ENCODE measurements at regions not wholly inside any gene's neighbourhood (a gene's known extent, or its start where the extent isn't known, plus 50 kb on each side); places are given as distances from the start of the nearest gene placed in this dataset.
"Not testable (repeated sequence)": the region's sequence is repeated elsewhere in the genome, so short reads cannot be mapped to it uniquely, and the experiment has no call there.

DNA sequence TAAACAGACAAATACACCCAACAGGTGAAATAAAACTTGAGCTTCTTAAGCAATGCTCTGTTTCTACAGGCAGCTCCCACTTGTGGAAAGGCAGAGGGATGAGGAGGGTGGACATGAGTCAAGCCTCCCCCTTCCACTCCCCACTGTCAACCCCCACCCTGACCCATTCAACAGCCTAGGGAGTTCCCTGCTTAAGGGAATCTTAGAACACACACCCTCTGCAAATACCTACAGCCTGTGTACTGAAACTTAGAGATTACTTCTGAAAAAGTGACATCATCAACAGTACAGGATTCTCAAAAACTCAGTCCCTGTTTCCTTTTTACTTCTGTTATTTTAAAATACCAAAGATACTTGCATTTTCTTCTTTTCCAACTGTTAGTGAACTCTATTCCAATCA lies 345.4 kb downstream of the SOX9 start:
- H3K36me3 Mint-ChIP-seq: no peaks in the 10 kb centered on the region
- H3K9me3 Mint-ChIP-seq (ENCODE audit: low read depth): no peaks in the 10 kb centered on the region
- no peaks in the 10 kb centered on the region for H3K4me1 Mint-ChIP-seq
- H3K4me3 Mint-ChIP-seq: no peak overlapping the region
- ATAC-seq (no peak), DNase-seq (no peak)
- H3K27me3 Mint-ChIP-seq: no peaks in the 10 kb centered on the region
- CTCF ChIA-PET: interaction anchor here (1.3 kb wide), 1 partner anchor 14 kb away, joined by 3 read pairs; no protein-coding TSS in a partner anchor
- H3K27ac Mint-ChIP-seq: no peak overlapping the region

DNA sequence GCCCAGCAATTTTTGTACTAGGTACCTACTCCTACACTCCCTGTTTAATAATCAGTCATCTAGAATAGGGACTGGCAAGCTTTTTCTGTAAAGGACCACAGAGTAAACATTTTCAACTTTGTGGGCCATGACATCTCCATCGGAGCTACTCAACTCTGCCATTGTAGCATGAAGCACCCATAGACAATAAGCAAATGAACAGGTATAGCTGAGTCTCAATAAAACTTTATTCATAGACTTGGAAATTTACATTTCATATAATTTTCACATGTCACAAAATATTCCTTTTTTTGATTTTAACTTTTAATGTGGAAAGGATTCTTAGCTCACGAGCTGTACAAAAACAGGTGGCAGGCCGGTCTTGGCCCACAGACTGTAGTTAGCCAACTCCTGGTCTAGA lies 345.8 kb downstream of the SOX9 start:
- no peak overlapping the region for H3K4me3 Mint-ChIP-seq
- no peaks in the 10 kb centered on the region for H3K36me3 Mint-ChIP-seq
- ATAC-seq (no peak), DNase-seq (no peak)
- no peaks in the 10 kb centered on the region for H3K27me3 Mint-ChIP-seq
- CTCF ChIA-PET: interaction anchor here (1.3 kb wide), 1 partner anchor 14 kb away, joined by 3 read pairs; no protein-coding TSS in a partner anchor
- no peak overlapping the region for H3K27ac Mint-ChIP-seq
- no peaks in the 10 kb centered on the region for H3K4me1 Mint-ChIP-seq
- no peaks in the 10 kb centered on the region for H3K9me3 Mint-ChIP-seq (ENCODE audit: low read depth)

DNA sequence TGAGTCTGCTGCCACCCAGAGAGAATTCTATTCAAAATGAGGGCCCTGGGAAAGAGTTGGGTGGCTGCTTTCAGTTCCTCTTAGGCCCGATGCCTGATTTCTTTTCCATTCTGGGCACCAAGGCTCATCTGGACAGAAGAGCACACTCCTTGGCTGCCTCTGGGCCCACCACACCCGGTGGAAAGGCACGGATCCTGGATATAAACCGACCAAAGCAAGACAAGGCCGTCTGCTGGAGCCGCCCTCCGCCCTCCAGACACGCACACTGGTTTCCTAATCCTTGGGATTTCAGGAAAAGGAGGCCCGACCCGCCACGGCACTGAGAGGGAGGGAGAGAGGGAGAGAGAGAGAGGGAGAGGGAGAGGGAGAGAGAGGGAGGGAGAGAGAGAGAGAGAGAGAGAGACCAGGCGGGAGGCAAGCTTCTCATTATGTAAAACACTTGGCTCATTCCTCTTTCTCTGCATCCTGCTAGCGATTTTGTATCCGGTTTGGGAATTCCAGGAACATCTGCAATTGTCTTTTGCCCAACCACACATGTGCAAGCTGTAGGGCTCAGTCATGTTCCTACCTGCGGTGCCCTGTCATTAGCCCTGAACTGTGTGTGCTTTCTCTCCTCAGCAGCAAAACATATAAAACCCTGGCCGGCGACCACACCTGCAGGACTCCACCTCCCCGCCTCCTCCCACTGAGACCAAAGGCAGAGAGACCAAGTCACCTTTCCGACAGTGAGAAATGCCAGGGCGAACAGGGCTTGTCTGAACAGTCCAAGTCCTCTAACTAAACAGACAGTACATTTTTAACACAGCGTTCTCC lies 347.2 kb downstream of the SOX9 start:
- H3K36me3 Mint-ChIP-seq: no peaks in the 10 kb centered on the region
- H3K4me1 Mint-ChIP-seq: no peaks in the 10 kb centered on the region
- ATAC-seq (no peak), DNase-seq (no peak)
- H3K27ac Mint-ChIP-seq: no peak overlapping the region
- H3K9me3 Mint-ChIP-seq (ENCODE audit: low read depth): no peaks in the 10 kb centered on the region
- CTCF ChIA-PET: no interaction called here
- no peak overlapping the region for H3K4me3 Mint-ChIP-seq
- no peaks in the 10 kb centered on the region for H3K27me3 Mint-ChIP-seq

DNA sequence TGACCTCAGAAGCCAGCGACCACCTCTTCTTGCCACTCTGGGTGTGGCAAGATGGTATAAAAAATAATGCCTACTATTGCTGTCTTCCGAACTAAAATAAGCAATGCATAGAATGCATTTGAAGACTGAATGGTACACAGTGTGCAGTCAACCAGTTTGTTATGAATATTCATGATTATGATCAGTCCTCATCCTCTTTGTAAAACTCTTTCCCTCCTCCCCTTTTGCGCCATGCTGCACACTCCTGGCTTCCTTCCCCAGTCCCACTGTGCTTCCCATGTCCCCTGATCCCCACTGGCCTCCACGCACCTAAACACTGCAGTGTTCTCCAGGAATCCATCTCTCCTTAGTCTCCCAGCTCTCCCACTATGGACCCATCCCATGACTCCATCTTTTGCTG lies 348.0 kb downstream of the SOX9 start:
- H3K27ac Mint-ChIP-seq: no peak overlapping the region
- no peaks in the 10 kb centered on the region for H3K9me3 Mint-ChIP-seq (ENCODE audit: low read depth)
- CTCF ChIA-PET: no interaction called here
- no peak overlapping the region for H3K4me3 Mint-ChIP-seq
- no peaks in the 10 kb centered on the region for H3K4me1 Mint-ChIP-seq
- no peak for DNase-seq
- ATAC-seq: no peak
- no peaks in the 10 kb centered on the region for H3K36me3 Mint-ChIP-seq
- H3K27me3 Mint-ChIP-seq: no peaks in the 10 kb centered on the region

DNA sequence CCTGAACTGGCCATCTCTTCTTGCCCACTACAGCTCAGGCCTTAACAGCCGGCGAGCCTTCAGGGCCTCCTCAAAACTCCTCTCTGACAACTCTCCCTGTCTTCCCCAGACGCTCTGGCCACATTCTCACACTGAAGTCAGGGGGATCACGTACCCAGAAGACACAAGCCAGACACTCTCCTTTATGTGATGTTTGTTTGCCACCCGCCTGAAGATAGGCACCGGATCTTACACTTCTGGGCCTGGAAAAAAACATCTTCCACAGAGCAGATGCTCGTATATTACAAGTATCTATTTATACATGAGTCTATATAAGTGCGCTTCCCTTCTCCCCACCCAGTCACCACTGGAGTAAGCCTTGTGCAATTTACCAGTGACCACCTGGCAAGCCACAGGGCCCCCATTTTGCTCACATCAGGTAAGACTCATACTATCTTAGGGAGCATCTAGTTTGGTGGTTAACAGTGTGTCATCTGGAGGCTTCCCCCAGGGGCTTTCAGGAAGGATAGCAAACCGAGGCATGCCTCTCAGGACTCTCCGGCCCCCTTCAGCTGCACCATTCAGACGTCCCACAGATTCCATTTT lies 349.4 kb downstream of the SOX9 start:
- no peaks in the 10 kb centered on the region for H3K36me3 Mint-ChIP-seq
- H3K27me3 Mint-ChIP-seq: no peaks in the 10 kb centered on the region
- no peaks in the 10 kb centered on the region for H3K4me1 Mint-ChIP-seq
- no peak overlapping the region for H3K4me3 Mint-ChIP-seq
- no peaks in the 10 kb centered on the region for H3K9me3 Mint-ChIP-seq (ENCODE audit: low read depth)
- DNase-seq (no peak), ATAC-seq (no peak)
- no peak overlapping the region for H3K27ac Mint-ChIP-seq
- CTCF ChIA-PET: no interaction called here

DNA sequence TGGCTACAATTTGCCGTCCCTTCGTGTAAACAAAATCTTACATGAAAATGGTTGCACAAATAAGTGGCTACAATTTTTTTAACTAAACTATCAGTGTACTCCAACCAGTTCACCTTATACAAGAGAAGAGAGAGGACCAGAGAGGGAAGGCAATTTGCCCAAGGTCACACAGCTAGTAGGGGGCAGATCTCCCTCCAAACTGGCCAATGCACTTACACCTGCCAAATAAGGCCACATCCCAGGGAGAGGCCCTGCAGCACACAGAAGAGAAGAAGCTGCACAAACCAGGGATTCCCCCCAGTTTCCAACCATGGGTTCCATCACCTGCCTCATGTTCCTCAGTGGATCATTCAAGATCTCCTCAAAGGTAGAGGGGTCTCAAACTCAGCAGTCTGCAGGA lies 349.9 kb downstream of the SOX9 start:
- no peak overlapping the region for H3K27ac Mint-ChIP-seq
- no peak overlapping the region for H3K4me3 Mint-ChIP-seq
- no peak for DNase-seq
- ATAC-seq: no peak
- CTCF ChIA-PET: interaction anchor here (0.7 kb wide), 1 partner anchor 492 kb away, joined by 5 read pairs; no protein-coding TSS in a partner anchor
- no peaks in the 10 kb centered on the region for H3K9me3 Mint-ChIP-seq (ENCODE audit: low read depth)
- H3K36me3 Mint-ChIP-seq: no peaks in the 10 kb centered on the region
- no peaks in the 10 kb centered on the region for H3K27me3 Mint-ChIP-seq
- no peaks in the 10 kb centered on the region for H3K4me1 Mint-ChIP-seq

DNA sequence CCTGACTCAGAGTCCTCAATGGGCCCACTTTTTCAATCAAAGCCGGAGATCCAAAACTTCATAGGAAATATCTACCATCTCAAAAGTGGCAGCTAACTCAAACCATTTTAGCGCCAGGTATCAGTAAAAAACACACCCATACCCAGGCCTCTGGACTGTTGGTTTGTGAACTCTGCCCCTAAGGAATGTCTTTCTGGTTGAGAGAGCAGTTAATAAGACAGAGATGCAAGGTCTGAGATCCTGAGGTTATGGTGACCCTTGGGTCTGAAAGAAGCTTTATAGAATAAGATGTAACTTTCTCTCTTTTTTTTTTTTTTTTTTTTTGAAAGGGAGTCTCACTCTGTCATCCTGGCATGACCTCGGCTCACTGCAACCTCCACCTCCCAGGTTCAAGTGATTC lies 350.5 kb downstream of the SOX9 start:
- H3K9me3 Mint-ChIP-seq (ENCODE audit: low read depth): no peaks in the 10 kb centered on the region
- H3K4me3 Mint-ChIP-seq: no peak overlapping the region

DNA sequence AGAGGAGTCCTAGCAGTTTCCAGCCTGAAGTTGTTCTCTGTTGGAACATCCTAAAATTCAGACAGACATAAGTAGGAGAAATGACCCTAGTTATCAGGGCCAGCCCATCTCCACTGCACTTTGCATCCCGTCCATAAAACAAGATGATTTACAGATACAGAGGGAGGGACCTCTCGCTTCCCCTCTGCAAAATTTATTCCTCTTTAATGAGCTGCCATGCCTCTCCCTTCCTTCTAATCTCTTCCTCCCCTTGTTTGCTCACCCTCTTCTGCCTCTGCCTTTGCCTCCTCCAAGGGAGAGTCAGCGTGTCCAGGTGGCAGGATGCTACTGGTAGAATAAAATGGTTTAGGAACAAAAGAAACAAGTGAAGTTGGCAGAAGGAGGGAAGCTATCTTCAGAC lies 351.3 kb downstream of the SOX9 start:
- no peak overlapping the region for H3K4me3 Mint-ChIP-seq
- CTCF ChIA-PET: no interaction called here
- H3K27me3 Mint-ChIP-seq: no peaks in the 10 kb centered on the region
- no peaks in the 10 kb centered on the region for H3K36me3 Mint-ChIP-seq
- H3K4me1 Mint-ChIP-seq: no peaks in the 10 kb centered on the region
- ATAC-seq (no peak), DNase-seq (no peak)
- H3K9me3 Mint-ChIP-seq (ENCODE audit: low read depth): no peaks in the 10 kb centered on the region
- no peak overlapping the region for H3K27ac Mint-ChIP-seq

More for the DNA sequence above, 350.5 kb downstream of the SOX9 start:
- no peak overlapping the region for H3K27ac Mint-ChIP-seq
- DNase-seq (no peak), ATAC-seq (no peak)
- H3K36me3 Mint-ChIP-seq: no peaks in the 10 kb centered on the region
- no peaks in the 10 kb centered on the region for H3K27me3 Mint-ChIP-seq
- no peaks in the 10 kb centered on the region for H3K4me1 Mint-ChIP-seq
- CTCF ChIA-PET: interaction anchor here (0.7 kb wide), 1 partner anchor 491 kb away, joined by 5 read pairs; no protein-coding TSS in a partner anchor

DNA sequence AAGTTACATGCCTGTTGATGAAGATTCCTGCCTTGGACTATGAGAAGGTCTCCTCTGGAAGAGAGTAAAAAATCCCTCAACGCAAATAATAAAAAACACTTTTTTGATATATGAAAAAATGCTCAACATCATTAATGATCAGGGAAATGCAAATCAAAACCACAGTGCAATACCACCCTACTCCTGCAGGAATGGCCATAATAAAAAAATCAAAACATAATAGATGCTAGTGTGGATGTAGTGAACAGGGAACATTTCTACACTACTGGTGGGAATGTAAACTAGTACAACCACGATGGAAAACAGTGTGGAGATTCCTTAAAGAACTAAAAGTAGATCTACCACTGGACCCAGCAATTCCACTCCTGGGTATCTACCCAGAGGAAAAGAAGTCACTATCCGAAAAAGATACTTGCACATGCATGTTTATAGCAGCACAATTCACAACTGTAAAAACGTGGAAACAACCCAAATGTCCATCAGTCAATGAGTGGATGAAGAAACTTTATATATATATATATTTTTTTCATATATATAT lies 352.1 kb downstream of the SOX9 start:
- H3K4me1 Mint-ChIP-seq; CTCF ChIA-PET; H3K4me3 Mint-ChIP-seq; ATAC-seq; H3K9me3 Mint-ChIP-seq (ENCODE audit: low read depth); H3K27me3 Mint-ChIP-seq; DNase-seq; H3K27ac Mint-ChIP-seq; H3K36me3 Mint-ChIP-seq: not testable (repeated sequence)

DNA sequence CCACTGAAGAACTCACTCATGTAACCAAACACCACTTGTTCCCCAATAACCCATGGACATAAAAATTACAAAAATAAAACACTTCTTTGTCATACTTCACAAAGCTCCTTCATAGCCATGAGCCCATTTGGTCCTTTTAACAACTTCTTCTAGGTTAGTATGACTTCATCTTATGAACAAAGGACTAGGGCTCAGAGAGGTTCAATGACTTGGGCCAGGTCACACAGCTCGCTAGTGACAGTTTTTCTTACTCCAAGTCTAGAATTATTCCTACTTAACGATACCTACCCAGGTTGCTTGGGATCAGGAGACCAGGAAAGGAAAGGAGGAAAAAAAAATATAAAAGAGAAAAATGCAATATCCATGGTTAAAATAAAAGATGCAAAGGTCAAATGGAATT lies 353.4 kb downstream of the SOX9 start:
- H3K27me3 Mint-ChIP-seq: no peaks in the 10 kb centered on the region

DNA sequence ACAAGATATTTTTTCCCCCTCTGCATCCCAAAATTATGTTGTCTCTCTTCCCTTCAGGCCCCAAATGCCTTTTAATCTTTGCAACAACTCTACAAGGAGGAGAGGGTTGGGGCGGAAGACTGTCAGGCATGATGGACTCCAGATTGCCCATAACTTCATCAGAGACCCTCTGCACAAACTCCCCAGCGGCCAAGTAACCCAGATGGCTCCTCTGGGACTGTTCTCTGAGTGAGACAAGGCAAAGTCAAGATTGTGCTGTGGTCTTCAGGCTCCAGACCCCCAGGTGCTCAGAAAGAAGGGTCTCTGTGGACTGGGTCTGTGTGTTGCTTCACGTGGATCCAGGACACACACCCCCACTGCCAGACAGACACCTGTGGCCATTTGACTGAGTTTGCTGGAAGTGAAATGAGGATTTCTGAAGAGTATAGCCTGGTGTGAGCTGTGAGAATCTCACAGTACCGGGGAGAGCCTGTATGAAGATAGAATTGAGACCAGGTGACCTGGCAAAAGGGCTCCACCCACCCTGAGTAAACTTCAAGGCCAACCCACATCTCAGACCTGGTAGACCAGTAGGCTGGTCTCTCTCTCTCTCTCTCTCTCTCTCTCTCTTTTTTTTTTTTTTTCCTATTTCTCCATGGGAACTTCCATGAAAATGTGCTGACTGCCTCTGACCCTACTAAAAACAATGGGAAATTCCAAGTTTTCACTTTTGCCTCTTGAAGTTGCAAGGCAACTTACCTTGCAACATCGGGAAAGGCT lies 354.1 kb downstream of the SOX9 start:
- H3K27ac Mint-ChIP-seq: no peak overlapping the region
- DNase-seq: no peak
- no peaks in the 10 kb centered on the region for H3K4me1 Mint-ChIP-seq
- no peaks in the 10 kb centered on the region for H3K9me3 Mint-ChIP-seq (ENCODE audit: low read depth)
- H3K36me3 Mint-ChIP-seq: no peaks in the 10 kb centered on the region
- ATAC-seq: no peak
- H3K27me3 Mint-ChIP-seq: no peaks in the 10 kb centered on the region
- H3K4me3 Mint-ChIP-seq: no peak overlapping the region
- CTCF ChIA-PET: no interaction called here

More for the DNA sequence above, 353.4 kb downstream of the SOX9 start:
- H3K4me1 Mint-ChIP-seq: no peaks in the 10 kb centered on the region
- H3K36me3 Mint-ChIP-seq: no peaks in the 10 kb centered on the region
- no peak for ATAC-seq
- H3K27ac Mint-ChIP-seq: no peak overlapping the region
- CTCF ChIA-PET: no interaction called here
- no peaks in the 10 kb centered on the region for H3K9me3 Mint-ChIP-seq (ENCODE audit: low read depth)
- no peak overlapping the region for H3K4me3 Mint-ChIP-seq
- DNase-seq: no peak

DNA sequence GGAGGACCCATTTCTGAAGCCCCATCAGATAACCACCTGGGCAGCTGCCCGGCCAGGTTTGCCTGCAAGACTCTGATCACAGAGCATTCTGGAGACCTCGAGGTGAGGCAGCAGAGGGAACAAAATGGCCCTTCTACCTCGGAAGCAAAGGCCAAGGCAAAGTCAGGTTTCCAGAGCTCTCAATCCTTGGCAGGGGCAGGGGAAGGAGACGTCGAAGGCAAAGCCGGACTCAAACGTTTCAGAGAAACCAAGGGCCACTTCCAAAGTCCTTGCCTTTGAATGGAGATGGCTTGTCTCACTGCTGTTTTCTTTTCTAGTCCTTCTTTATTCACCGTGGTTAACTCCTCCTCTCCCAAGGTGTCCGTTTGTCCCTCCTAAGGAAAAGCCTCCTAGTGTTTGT lies 355.3 kb downstream of the SOX9 start:
- Mint-ChIP-seq H3K27ac (no peak overlapping the region), H3K4me1 (no peaks in the 10 kb centered on the region), H3K27me3 (no peaks in the 10 kb centered on the region), H3K4me3 (no peak overlapping the region), H3K9me3 (ENCODE audit: low read depth) (no peaks in the 10 kb centered on the region), H3K36me3 (no peaks in the 10 kb centered on the region)
- CTCF ChIA-PET: no interaction called here
- DNase-seq (no peak), ATAC-seq (no peak)

DNA sequence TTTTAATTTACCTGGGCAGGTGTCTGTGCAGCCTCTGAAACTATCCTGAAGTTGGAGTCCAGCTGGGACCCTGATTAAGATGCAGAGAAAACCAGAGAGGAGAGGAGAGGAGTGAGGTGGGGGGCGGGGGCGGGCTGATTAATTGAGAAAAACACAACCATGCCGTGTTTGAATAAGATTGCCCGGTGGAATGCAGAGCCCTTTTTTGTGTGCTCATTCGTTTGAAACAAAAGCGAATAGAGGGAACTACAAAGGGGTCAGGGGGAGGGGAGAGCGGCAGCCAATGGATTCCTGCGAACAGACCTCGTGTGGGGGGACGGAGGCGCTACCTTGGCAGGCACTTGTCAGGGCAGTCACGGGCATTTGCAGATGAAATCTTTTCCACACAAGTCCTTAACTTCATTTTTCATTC lies 355.8 kb downstream of the SOX9 start:
- H3K4me3 Mint-ChIP-seq: no peak overlapping the region
- DNase-seq (no peak), ATAC-seq (no peak)
- H3K36me3 Mint-ChIP-seq: no peaks in the 10 kb centered on the region
- no peaks in the 10 kb centered on the region for H3K27me3 Mint-ChIP-seq
- H3K4me1 Mint-ChIP-seq: no peaks in the 10 kb centered on the region
- no peak overlapping the region for H3K27ac Mint-ChIP-seq
- H3K9me3 Mint-ChIP-seq (ENCODE audit: low read depth): no peaks in the 10 kb centered on the region
- CTCF ChIA-PET: no interaction called here
